H9 (cell line): ENCODE measurements at regions not wholly inside any gene's neighbourhood (a gene's known extent, or its start where the extent isn't known, plus 50 kb on each side); places are given as distances from the start of the nearest gene placed in this dataset.

Experiments used
- DNase-seq: peaks from one replicate; pipeline ENCODE4 v3.0.0-alpha.2; 2017
- H2AFZ ChIP-seq: one replicate; pipeline ENCODE4 v1.6.1; 2013; ENCODE audit warnings: mild to moderate bottlenecking, low read length, control low read depth, moderate library complexity
- H2AK5ac ChIP-seq: 2 replicates; pipeline ENCODE4 v1.6.1; 2013; ENCODE audit warnings: low read length, control low read depth, mixed read lengths; ENCODE audit not compliant: insufficient read length
- H2BK120ac ChIP-seq: one replicate; pipeline ENCODE4 v1.6.1; 2013; ENCODE audit warnings: low read depth, mild to moderate bottlenecking, low read length, control low read depth, inconsistent platforms; ENCODE audit not compliant: poor library complexity, severe bottlenecking
- H2BK12ac ChIP-seq: 2 replicates; pipeline ENCODE4 v1.6.1; 2013; ENCODE audit warnings: low read length, control low read depth, mixed read lengths, low read depth; ENCODE audit not compliant: insufficient read length
- H2BK15ac ChIP-seq: 2 replicates; pipeline ENCODE4 v1.6.1; 2013; ENCODE audit warnings: low read depth, low read length, control low read depth
- H2BK20ac ChIP-seq: one replicate; pipeline ENCODE4 v1.6.1; 2013; ENCODE audit warnings: low read depth, mild to moderate bottlenecking, low read length, control low read depth, inconsistent platforms; ENCODE audit not compliant: poor library complexity, severe bottlenecking
- H2BK5ac ChIP-seq: 2 replicates; pipeline ENCODE4 v1.6.1; 2013; ENCODE audit warnings: low read length, control low read depth, mixed read lengths; ENCODE audit not compliant: insufficient read length
- H3K14ac ChIP-seq: 2 replicates; pipeline ENCODE4 v1.6.1; 2013; ENCODE audit warnings: low read length, control low read depth; ENCODE audit not compliant: insufficient read depth
- H3K18ac ChIP-seq: 2 replicates; pipeline ENCODE4 v1.6.1; 2013; ENCODE audit warnings: low read depth, mild to moderate bottlenecking, mixed read lengths, low read length, control low read depth; ENCODE audit not compliant: insufficient read length
- H3K23ac ChIP-seq: 2 replicates; pipeline ENCODE4 v1.6.1; 2013; ENCODE audit warnings: low read length, control low read depth, mixed read lengths, low read depth; ENCODE audit not compliant: insufficient read length
- H3K23me2 ChIP-seq: 2 replicates; pipeline ENCODE4 v1.6.1; 2013; ENCODE audit warnings: low read depth, mild to moderate bottlenecking, mixed read lengths, low read length, control low read depth; ENCODE audit not compliant: insufficient read length, poor library complexity, severe bottlenecking
- H3K27ac ChIP-seq: 2 replicates; pipeline ENCODE4 v1.5.1; 2013; ENCODE audit warnings: low read length, control low read depth, mixed read lengths, low read depth; ENCODE audit not compliant: insufficient read length
- H3K27me3 ChIP-seq: 2 replicates; pipeline ENCODE4 v1.6.1; 2013; ENCODE audit warnings: low read length, control low read depth, inconsistent platforms; ENCODE audit not compliant: insufficient read depth
- H3K4ac ChIP-seq: 2 replicates; pipeline ENCODE4 v1.6.1; 2013; ENCODE audit warnings: low read depth, mild to moderate bottlenecking, control low read depth, inconsistent platforms, low read length, moderate library complexity
- H3K4me1 ChIP-seq: 2 replicates; pipeline ENCODE4 v1.6.1; 2013; ENCODE audit warnings: low read length, control low read depth, inconsistent platforms; ENCODE audit not compliant: insufficient read depth
- H3K4me2 ChIP-seq: 2 replicates; pipeline ENCODE4 v1.6.1; 2013; ENCODE audit warnings: low read length, control low read depth, mixed read lengths; ENCODE audit not compliant: insufficient read length, insufficient read depth
- H3K56ac ChIP-seq: 2 replicates; pipeline ENCODE4 v1.6.1; 2013; ENCODE audit warnings: low read depth, mild to moderate bottlenecking, mixed read lengths, low read length, control low read depth; ENCODE audit not compliant: insufficient read length
- H3K79me1 ChIP-seq: 2 replicates; pipeline ENCODE4 v1.6.1; 2013; ENCODE audit warnings: low read depth, mild to moderate bottlenecking, moderate library complexity, low read length, control low read depth, inconsistent platforms; ENCODE audit not compliant: insufficient read depth, poor library complexity, severe bottlenecking
- H3K79me2 ChIP-seq: 2 replicates; pipeline ENCODE4 v1.6.1; 2013; ENCODE audit warnings: low read length, control low read depth, inconsistent platforms; ENCODE audit not compliant: insufficient read depth
- H3K9ac ChIP-seq: 2 replicates; pipeline ENCODE4 v1.6.1; 2013; ENCODE audit warnings: low read length, control low read depth, mixed read lengths; ENCODE audit not compliant: insufficient read length; ENCODE audit errors: extremely low read depth
- H3K9me3 ChIP-seq: one replicate; pipeline ENCODE4 v1.6.1; 2013; ENCODE audit warnings: low read depth, low read length, inconsistent platforms; ENCODE audit not compliant: control insufficient read depth
- H3T11ph ChIP-seq: one replicate; pipeline ENCODE4 v1.6.1; 2013; ENCODE audit warnings: mild to moderate bottlenecking, low read length, control low read depth, inconsistent platforms
- H4K20me1 ChIP-seq: one replicate; pipeline ENCODE4 v1.6.1; 2013; ENCODE audit not compliant: control insufficient read depth, insufficient read length, insufficient read depth
- H4K5ac ChIP-seq: 2 replicates; pipeline ENCODE4 v1.6.1; 2013; ENCODE audit warnings: low read depth, mild to moderate bottlenecking, mixed read lengths, low read length, control low read depth; ENCODE audit not compliant: insufficient read length
- H4K8ac ChIP-seq: replicated peaks from 2 replicates; pipeline ENCODE4 v1.6.1; 2013; ENCODE audit warnings: low read length, control low read depth, mixed read lengths, low read depth; ENCODE audit not compliant: insufficient read length
- H4K91ac ChIP-seq: 2 replicates; pipeline ENCODE4 v1.6.1; 2013; ENCODE audit warnings: low read depth, mild to moderate bottlenecking, moderate library complexity, mixed read lengths, low read length, control low read depth; ENCODE audit not compliant: insufficient read length
- H3K27ac Mint-ChIP-seq, 3 experiments: 2 replicates in 2 of 3; 3 replicates in 1 of 3; pipeline ENCODE4 v1.8.0; 2020 to 2021; ENCODE audit warnings: mixed read lengths in 3 of 3, mild to moderate bottlenecking in 1 of 3, moderate library complexity in 1 of 3
- H3K27me3 Mint-ChIP-seq: 2 replicates; pipeline ENCODE4 v1.8.0; 2021; ENCODE audit warnings: low read depth, mild to moderate bottlenecking, moderate library complexity, mixed read lengths
- H3K36me3 Mint-ChIP-seq, 3 experiments: 2 replicates in 2 of 3; 3 replicates in 1 of 3; pipeline ENCODE4 v1.8.0; 2020 to 2021; ENCODE audit warnings: low read depth in 3 of 3, mixed read lengths in 3 of 3; ENCODE audit not compliant: insufficient read depth in 1 of 3
- H3K4me1 Mint-ChIP-seq, 2 experiments: 2 replicates each; pipeline ENCODE4 v1.8.0; 2020; ENCODE audit warnings: mixed read lengths in 2 of 2
- H3K4me3 Mint-ChIP-seq, 2 experiments: 2 replicates in 1 of 2; 3 replicates in 1 of 2; pipeline ENCODE4 v1.8.0; 2020 to 2021; ENCODE audit warnings: mild to moderate bottlenecking in 2 of 2, mixed read lengths in 2 of 2, moderate library complexity in 1 of 2
- H3K9me3 Mint-ChIP-seq, 2 experiments: 2 replicates in 1 of 2; 3 replicates in 1 of 2; pipeline ENCODE4 v1.8.0; 2020; ENCODE audit warnings: mild to moderate bottlenecking in 2 of 2, mixed read lengths in 2 of 2, moderate library complexity in 1 of 2
- CTCF ChIP-seq: fragments of 200-600 bp; sonication (generic); conservative IDR thresholded peaks from 3 replicates; pipeline ENCODE4 v1.8.0; 2021; ENCODE audit warnings: antibody characterized with exemption, mild to moderate bottlenecking
- WGBS: extraction: QIAGEN DNeasy Blood & Tissue Kit; methylation state at CpG from one replicate; pipeline ENCODE4 v1.1.7; 2013; ENCODE audit warnings: missing lambda C conversion rate, low lambda C conversion rate, mixed read lengths; ENCODE audit not compliant: insufficient read length; ENCODE audit errors: extremely low coverage; 5-methylcytosine and 5-hydroxymethylcytosine counted together

GRCh38 chr5:135628771-135629563 is 50.2 kb upstream of the CXCL14 start:
- H3K27ac Mint-ChIP-seq = no peak overlapping the region; a peak in 1 of 7 replicates
- no peak overlapping the region for H4K91ac ChIP-seq

More at GRCh38 chr5:135628771-135629563, 50.2 kb upstream of the CXCL14 start:
- H3K4me1 Mint-ChIP-seq = peaks cover 5 to 17% of the 10 kb centered on the region in 2 experiments; a peak in 2 of 4 replicates
- no peaks in the 10 kb centered on the region for H3K9me3 ChIP-seq
- DNase-seq = peak; percentile 41
- H3K56ac ChIP-seq = no peak overlapping the region
- no peak overlapping the region for H3T11ph ChIP-seq
- H2BK120ac ChIP-seq = no peak overlapping the region
- H2BK12ac ChIP-seq = no peak overlapping the region
- H3K79me2 ChIP-seq = no peaks in the 10 kb centered on the region
- TF ChIP-seq CTCF = no peak
- H2AFZ ChIP-seq = no peak overlapping the region
- no peak overlapping the region for H3K27ac ChIP-seq
- no peak overlapping the region for H3K4me3 Mint-ChIP-seq
- H3K4me1 ChIP-seq = no peaks in the 10 kb centered on the region
- H3K27me3 ChIP-seq = no peaks in the 10 kb centered on the region
- peaks cover 12% of the 10 kb centered on the region for H3K27me3 Mint-ChIP-seq
- no peak overlapping the region for H3K14ac ChIP-seq
- no peak overlapping the region for H2BK5ac ChIP-seq
- no peak overlapping the region for H3K23ac ChIP-seq
- no peaks in the 10 kb centered on the region for H3K23me2 ChIP-seq
- H4K5ac ChIP-seq = no peak overlapping the region
- peaks cover 0 to 3% of the 10 kb centered on the region in 2 experiments; a peak in 2 of 5 replicates for H3K9me3 Mint-ChIP-seq
- no peak overlapping the region for H3K4ac ChIP-seq
- no peak overlapping the region for H2BK15ac ChIP-seq
- no peak overlapping the region for H3K18ac ChIP-seq
- no peak overlapping the region for H3K4me2 ChIP-seq
- H2AK5ac ChIP-seq = no peak overlapping the region
- H3K79me1 ChIP-seq = no peaks in the 10 kb centered on the region
- peaks cover 0 to 2% (median 0%) of the 10 kb centered on the region in 3 experiments; a peak in 1 of 7 replicates for H3K36me3 Mint-ChIP-seq
- WGBS = no CpG with 5 or more reads among the region's 7 CpGs
- no peak overlapping the region for H3K9ac ChIP-seq
- H2BK20ac ChIP-seq = no peak overlapping the region
- no peak overlapping the region for H4K8ac ChIP-seq
- no peaks in the 10 kb centered on the region for H4K20me1 ChIP-seq
